Endothelial cell of umbilical vein (primary cell): ENCODE measurements at regions not wholly inside any gene's neighbourhood (a gene's known extent, or its start where the extent isn't known, plus 50 kb on each side); places are given as distances from the start of the nearest gene placed in this dataset.

Experiments
- BruUV-seq: library from RNA; stranded (reverse); fragments of 400-500 nt; replicated peaks from 2 replicates; lab custom pipeline; 2021; lab: Mats Ljungman, UMichigan
- CTCF ChIA-PET: fragments of 300-600, 350-600 bp; sonication (Branson Sonifier 250); formaldehyde crosslinking; loops from one replicate; lab custom pipeline; 2021; ENCODE audit warnings: antibody characterized with exemption, inconsistent platforms; lab: Charles Lee
- POLR2A ChIA-PET: fragments of 300-600, 350-600 bp; sonication (Branson Sonifier 250); formaldehyde crosslinking; loops from one replicate; lab custom pipeline; 2021; ENCODE audit warnings: antibody characterized with exemption, inconsistent platforms; lab: Charles Lee
- DNase-seq: peaks from one replicate; pipeline ENCODE4 v3.0.0-alpha.2; 2011; ENCODE audit warnings: low read depth, low spot score
- FAIRE-seq: peaks from 2 replicates; lab custom pipeline; 2011; peaks lifted over from hg19 to GRCh38; lab: Jason Lieb, UNC
- H2AFZ ChIP-seq: 2 replicates; pipeline ENCODE4 v1.6.0; 2012; ENCODE audit warnings: low read depth, low read length, control low read depth, inconsistent platforms
- H3K27ac ChIP-seq: 2 replicates; pipeline ENCODE4 v1.5.1; 2011; ENCODE audit warnings: low read depth, mild to moderate bottlenecking, control low read depth, low read length, moderate library complexity; ENCODE audit not compliant: insufficient read depth
- H3K27me3 ChIP-seq, 2 experiments: 2 replicates each; pipeline versions ENCODE4 v1.6.0 to v1.6.1; 2011; ENCODE audit warnings: low read length in 2 of 2, mixed read lengths in 1 of 2; ENCODE audit not compliant: control insufficient read depth in 2 of 2, insufficient read depth in 2 of 2
- H3K36me3 ChIP-seq, 2 experiments: 2 replicates in 1 of 2; 3 replicates in 1 of 2; pipeline ENCODE4 v1.5.1; 2011; ENCODE audit warnings: low read length in 2 of 2, mild to moderate bottlenecking in 1 of 2, moderate library complexity in 1 of 2; ENCODE audit not compliant: control insufficient read depth in 2 of 2, insufficient read depth in 2 of 2; ENCODE audit errors: extremely low read depth in 1 of 2
- H3K4me1 ChIP-seq: 3 replicates; pipeline ENCODE4 v1.5.1; 2011; ENCODE audit warnings: mild to moderate bottlenecking, low read length; ENCODE audit not compliant: control insufficient read depth, insufficient read depth; ENCODE audit errors: extremely low read depth
- H3K4me2 ChIP-seq: 2 replicates; pipeline ENCODE4 v1.6.1; 2011; ENCODE audit warnings: low read length, control low read depth, mixed read lengths; ENCODE audit not compliant: insufficient read depth
- H3K4me3 ChIP-seq, 3 experiments: fragments of 200-600 bp in 1 of 3; sonication (generic), shearing (Covaris generic) in 1 of 3; replicated peaks in 1 of 3; 2 replicates each; pipeline ENCODE4 v1.5.1; 2011 to 2016; ENCODE audit warnings: control low read depth in 3 of 3, low read length in 3 of 3, mild to moderate bottlenecking in 2 of 3, inconsistent platforms in 1 of 3, low read depth in 1 of 3, moderate library complexity in 1 of 3; ENCODE audit not compliant: insufficient read depth in 1 of 3
- H3K79me2 ChIP-seq: 2 replicates; pipeline ENCODE4 v1.6.0; 2012; ENCODE audit warnings: low read length, inconsistent platforms; ENCODE audit not compliant: control insufficient read depth, insufficient read depth
- H3K9ac ChIP-seq: replicated peaks from 2 replicates; pipeline ENCODE3; 2011; ENCODE audit warnings: low read length, control low read depth; ENCODE audit not compliant: insufficient read depth; ENCODE audit errors: extremely low read depth
- H3K9me1 ChIP-seq: replicated peaks from 3 replicates; pipeline ENCODE4 v1.6.0; 2011; ENCODE audit warnings: mild to moderate bottlenecking, low read length; ENCODE audit not compliant: control insufficient read depth, insufficient read depth; ENCODE audit errors: extremely low read depth
- H3K9me3 ChIP-seq: replicated peaks from 2 replicates; pipeline ENCODE4 v1.5.1; 2012; ENCODE audit warnings: low read length, inconsistent platforms; ENCODE audit not compliant: control insufficient read depth, insufficient read depth
- H4K20me1 ChIP-seq: replicated peaks from 2 replicates; pipeline ENCODE3; 2011; ENCODE audit warnings: mild to moderate bottlenecking, low read length; ENCODE audit not compliant: control insufficient read depth, insufficient read depth; ENCODE audit errors: extremely low read depth
- EZH2 ChIP-seq: IDR thresholded peaks from 2 replicates; pipeline ENCODE4 v1.6.1; 2012; ENCODE audit warnings: borderline replicate concordance, low read depth, mild to moderate bottlenecking, moderate library complexity, low read length, inconsistent platforms; ENCODE audit not compliant: severe bottlenecking
- FOS ChIP-seq: IDR thresholded peaks from 2 replicates; pipeline ENCODE4 v1.6.1; 2011; ENCODE audit warnings: mild to moderate bottlenecking, low read length, moderate library complexity, borderline replicate concordance; ENCODE audit not compliant: insufficient read depth
- GATA2 ChIP-seq: IDR thresholded peaks from 2 replicates; pipeline ENCODE4 v1.7.0; 2011; ENCODE audit warnings: low read depth, mild to moderate bottlenecking, moderate library complexity, mixed read lengths, low read length; ENCODE audit not compliant: insufficient read length, insufficient read depth
- JUN ChIP-seq: IDR thresholded peaks from 2 replicates; pipeline ENCODE4 v1.6.1; 2011; ENCODE audit warnings: borderline replicate concordance, low read depth; ENCODE audit not compliant: insufficient read length, insufficient read depth
- MYC ChIP-seq: IDR thresholded peaks from one replicate; pipeline ENCODE4 v1.6.1; 2011; ENCODE audit warnings: mild to moderate bottlenecking, low read depth, low read length
- POLR2A ChIP-seq: IDR thresholded peaks from 2 replicates; pipeline ENCODE4 v1.6.1; 2012; ENCODE audit warnings: low read depth, mild to moderate bottlenecking, control low read depth, low read length
- POLR2AphosphoS5 ChIP-seq: IDR thresholded peaks from 2 replicates; pipeline ENCODE4 v1.6.1; 2012; ENCODE audit warnings: low read depth, mild to moderate bottlenecking, control low read depth, low read length, moderate library complexity; ENCODE audit not compliant: insufficient read depth
- dilution Hi-C: fragments of 300-500 bp; cut with MboI; formaldehyde crosslinking; loops from one replicate; pipeline ENCODE4 v1.15.0; 2019; ENCODE audit warnings: low sequenced_read_pairs; ENCODE audit not compliant: extremely low pct_ligation_motif_present
- intact Hi-C: fragments of 100-400 bp; cut with micrococcal nuclease; formaldehyde crosslinking; loops from one replicate; pipeline ENCODE4 v1.10.0; 2022
- TF ChIP-seq, protein P1 (sequence below), 2 donors: IDR thresholded peaks; 1 replicate in 1 of 2; 2 replicates in 1 of 2; pipeline ENCODE4 v1.5.1; 2011; ENCODE audit warnings: low read length in 2 of 2, mild to moderate bottlenecking in 2 of 2, moderate library complexity in 2 of 2, control low read depth in 1 of 2, inconsistent platforms in 1 of 2, low read depth in 1 of 2; ENCODE audit not compliant: insufficient read depth in 1 of 2; ENCODE audit errors: extremely low read depth in 1 of 2
- TF ChIP-seq, protein P2 (sequence below): IDR thresholded peaks from 2 replicates; pipeline ENCODE4 v1.6.1; 2011; ENCODE audit not compliant: insufficient read depth, insufficient read length

DNA sequence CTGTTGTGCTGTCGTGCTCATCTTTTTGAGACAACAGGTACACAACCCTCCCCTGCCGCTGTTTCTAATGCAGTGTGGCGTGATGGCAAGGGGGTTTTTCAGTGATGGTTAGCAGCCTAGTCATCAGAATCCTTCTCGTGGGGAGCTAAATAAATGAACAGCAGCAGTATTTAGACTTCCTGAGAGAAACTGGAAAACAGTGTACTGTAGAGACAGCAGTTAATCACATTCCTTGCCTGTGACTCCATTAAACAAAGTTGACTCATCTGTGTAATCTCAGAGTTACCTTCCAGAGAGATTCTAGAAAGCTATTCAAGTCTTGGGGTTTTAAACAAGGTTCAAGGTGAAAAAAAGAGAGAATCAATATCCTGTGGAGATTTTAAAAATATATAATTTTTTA is 1753.2 kb upstream of the PCDH7 start:
- no peak for TF ChIP-seq MYC
- TF ChIP-seq JUN = no peak
- no peak for TF ChIP-seq EZH2
- no peak for TF ChIP-seq POLR2A
- TF ChIP-seq GATA2 = no peak
- TF ChIP-seq, protein P1, sequence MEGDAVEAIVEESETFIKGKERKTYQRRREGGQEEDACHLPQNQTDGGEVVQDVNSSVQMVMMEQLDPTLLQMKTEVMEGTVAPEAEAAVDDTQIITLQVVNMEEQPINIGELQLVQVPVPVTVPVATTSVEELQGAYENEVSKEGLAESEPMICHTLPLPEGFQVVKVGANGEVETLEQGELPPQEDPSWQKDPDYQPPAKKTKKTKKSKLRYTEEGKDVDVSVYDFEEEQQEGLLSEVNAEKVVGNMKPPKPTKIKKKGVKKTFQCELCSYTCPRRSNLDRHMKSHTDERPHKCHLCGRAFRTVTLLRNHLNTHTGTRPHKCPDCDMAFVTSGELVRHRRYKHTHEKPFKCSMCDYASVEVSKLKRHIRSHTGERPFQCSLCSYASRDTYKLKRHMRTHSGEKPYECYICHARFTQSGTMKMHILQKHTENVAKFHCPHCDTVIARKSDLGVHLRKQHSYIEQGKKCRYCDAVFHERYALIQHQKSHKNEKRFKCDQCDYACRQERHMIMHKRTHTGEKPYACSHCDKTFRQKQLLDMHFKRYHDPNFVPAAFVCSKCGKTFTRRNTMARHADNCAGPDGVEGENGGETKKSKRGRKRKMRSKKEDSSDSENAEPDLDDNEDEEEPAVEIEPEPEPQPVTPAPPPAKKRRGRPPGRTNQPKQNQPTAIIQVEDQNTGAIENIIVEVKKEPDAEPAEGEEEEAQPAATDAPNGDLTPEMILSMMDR (IDR thresholded peaks at IDR 0.05; ENCODE audit: extremely low read depth in 1 of 2, insufficient read depth in 1 of 2, low read depth in 1 of 2, low read length in 2 of 2) = no peak
- no peak for TF ChIP-seq POLR2AphosphoS5
- TF ChIP-seq, protein P2, sequence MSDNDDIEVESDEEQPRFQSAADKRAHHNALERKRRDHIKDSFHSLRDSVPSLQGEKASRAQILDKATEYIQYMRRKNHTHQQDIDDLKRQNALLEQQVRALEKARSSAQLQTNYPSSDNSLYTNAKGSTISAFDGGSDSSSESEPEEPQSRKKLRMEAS = no peak
- TF ChIP-seq FOS = no peak
- Histone ChIP-seq H3K4me1 (no peaks in the 10 kb centered on the region), H4K20me1 (no peaks in the 10 kb centered on the region), H3K9ac (no peak overlapping the region), H3K4me2 (no peak overlapping the region), H3K27me3 (no peaks in the 10 kb centered on the region), H3K4me3 (no peak overlapping the region), H2AFZ (no peak overlapping the region), H3K36me3 (no peaks in the 10 kb centered on the region), H3K27ac (no peak overlapping the region), H3K9me1 (no peaks in the 10 kb centered on the region), H3K79me2 (no peaks in the 10 kb centered on the region), H3K9me3 (no peaks in the 10 kb centered on the region)
- no TSS peak for BruUV-seq
- FAIRE-seq = no peak
- dilution Hi-C loops (no loop called here), intact Hi-C loops (no loop called here)
- ChIA-PET POLR2A (no interaction called here), CTCF (no interaction called here)
- no peak for DNase-seq
